ENCODE measurements at regions not wholly inside any gene's neighbourhood (a gene's known extent, or its start where the extent isn't known, plus 50 kb on each side); places are given as distances from the start of the nearest gene placed in this dataset.

GRCh38 chr5:4725594-4725993 lies 414.5 kb upstream of the ADAMTS16 start:
- no peak for FAIRE-seq
- DNase-seq (ENCODE audit: low spot score in 2 of 2), result no peak

DNA sequence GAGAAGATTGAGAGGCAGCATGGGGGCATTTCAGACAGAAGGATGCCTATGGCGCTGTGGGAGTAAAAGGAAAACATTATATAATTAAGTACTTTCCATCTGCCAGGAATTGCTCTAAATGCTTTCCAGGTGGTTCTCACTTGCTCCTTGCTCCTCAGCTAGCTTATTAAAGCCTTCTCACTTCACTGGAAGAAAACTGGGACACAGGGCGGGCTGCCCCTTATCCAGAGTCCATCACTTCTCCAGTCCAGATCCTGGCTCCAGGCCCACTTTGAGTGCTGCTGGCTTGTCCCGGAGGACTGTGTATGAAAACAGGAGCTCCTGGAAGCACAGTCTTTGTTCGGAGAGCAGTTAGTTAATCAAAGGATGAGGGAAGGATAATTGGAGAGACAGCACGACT lies 409.9 kb upstream of the ADAMTS16 start:
- DNase-seq (ENCODE audit: low spot score in 2 of 2) (no peak), FAIRE-seq (no peak)

DNA sequence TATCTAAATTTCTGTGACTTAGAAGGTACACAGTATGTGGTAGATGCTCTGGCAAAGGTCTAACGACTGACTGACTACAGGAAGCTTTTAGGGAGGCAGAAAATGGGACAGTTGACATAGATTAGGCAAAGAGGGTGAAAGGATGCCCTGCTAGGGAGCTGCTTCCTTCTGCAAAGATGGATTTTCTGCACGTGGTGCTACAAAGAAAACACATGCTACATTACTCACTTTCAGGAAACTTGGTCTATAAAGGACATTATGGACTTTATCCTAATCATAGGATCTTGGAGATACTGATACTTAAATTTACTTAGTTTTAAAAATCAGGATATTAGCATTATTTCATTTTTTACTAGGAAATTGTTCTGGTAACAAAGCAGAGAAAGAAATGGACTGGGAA lies 405.8 kb upstream of the ADAMTS16 start:
- FAIRE-seq, result no peak
- no peak for DNase-seq (ENCODE audit: low spot score in 2 of 2)

DNA sequence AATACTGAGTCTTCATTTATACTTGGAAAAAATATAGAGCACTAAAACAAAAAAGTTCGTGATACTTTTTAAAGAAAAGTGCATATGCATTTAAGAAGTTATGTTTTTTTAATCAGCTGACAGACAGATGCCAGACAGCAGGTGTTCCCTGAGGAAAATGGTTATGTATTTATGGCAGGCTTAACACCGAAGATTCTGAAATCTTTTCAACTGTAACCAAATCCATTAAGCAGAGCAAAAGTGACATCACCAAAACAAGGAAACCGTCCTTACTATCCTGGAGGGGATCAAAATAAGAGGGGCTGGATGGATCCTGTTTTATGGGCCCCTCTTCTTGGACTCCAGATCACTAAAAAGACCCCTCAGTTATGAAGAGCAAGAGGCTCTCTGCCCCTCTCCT lies 404.9 kb upstream of the ADAMTS16 start:
- no peak for DNase-seq (ENCODE audit: low spot score in 2 of 2)
- no peak for FAIRE-seq

- FAIRE-seq (no peak), DNase-seq (ENCODE audit: low spot score in 2 of 2) (no peak)
These were observed 402.3 kb upstream of the ADAMTS16 start for GRCh38 chr5:4737868-4738267.

GRCh38 chr5:4738298-4738697 lies 401.8 kb upstream of the ADAMTS16 start:
- FAIRE-seq (no peak), DNase-seq (ENCODE audit: low spot score in 2 of 2) (no peak)

- FAIRE-seq, result no peak
- no peak for DNase-seq (ENCODE audit: low spot score in 2 of 2)
These were observed 400.0 kb upstream of the ADAMTS16 start for GRCh38 chr5:4740156-4740555.

- FAIRE-seq, result no peak
These were observed 381.6 kb upstream of the ADAMTS16 start for GRCh38 chr5:4758550-4758949.

DNA sequence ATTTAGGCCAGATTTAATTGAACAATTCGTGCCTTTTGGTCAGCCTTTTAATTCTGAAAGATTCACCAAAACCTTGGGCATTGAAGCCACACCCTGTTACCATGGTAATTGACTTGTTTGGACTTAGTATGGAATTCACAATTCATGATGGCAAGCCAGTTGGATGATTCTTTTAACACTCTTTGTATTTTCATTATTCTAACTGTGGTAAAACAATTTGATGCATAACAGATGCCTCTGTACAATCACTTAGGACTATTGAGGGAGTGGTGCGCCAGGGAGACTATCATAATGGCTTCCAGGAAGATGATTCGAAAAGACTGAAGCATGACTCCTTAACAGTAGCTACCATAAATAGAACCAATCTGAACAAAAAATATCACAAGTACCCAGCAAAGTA lies 381.1 kb upstream of the ADAMTS16 start:
- DNase-seq (ENCODE audit: low spot score in 2 of 2) (no peak), FAIRE-seq (no peak)

More at GRCh38 chr5:4758550-4758949, 381.6 kb upstream of the ADAMTS16 start:
- no peak for DNase-seq (ENCODE audit: low spot score in 2 of 2)

GRCh38 chr5:4762316-4762715 lies 377.8 kb upstream of the ADAMTS16 start:
- FAIRE-seq (no peak), DNase-seq (ENCODE audit: low spot score in 2 of 2) (no peak)

GRCh38 chr5:4765411-4765810 lies 374.7 kb upstream of the ADAMTS16 start:
- DNase-seq (ENCODE audit: low spot score in 2 of 2) (no peak), FAIRE-seq (no peak)

GRCh38 chr5:4766101-4766500 lies 374.0 kb upstream of the ADAMTS16 start:
- no peak for FAIRE-seq

GRCh38 chr5:4772591-4772990 lies 367.5 kb upstream of the ADAMTS16 start:
- FAIRE-seq, result no peak
- no peak for DNase-seq (ENCODE audit: low spot score in 2 of 2)

More at GRCh38 chr5:4766101-4766500, 374.0 kb upstream of the ADAMTS16 start:
- DNase-seq (ENCODE audit: low spot score in 2 of 2), result no peak

DNA sequence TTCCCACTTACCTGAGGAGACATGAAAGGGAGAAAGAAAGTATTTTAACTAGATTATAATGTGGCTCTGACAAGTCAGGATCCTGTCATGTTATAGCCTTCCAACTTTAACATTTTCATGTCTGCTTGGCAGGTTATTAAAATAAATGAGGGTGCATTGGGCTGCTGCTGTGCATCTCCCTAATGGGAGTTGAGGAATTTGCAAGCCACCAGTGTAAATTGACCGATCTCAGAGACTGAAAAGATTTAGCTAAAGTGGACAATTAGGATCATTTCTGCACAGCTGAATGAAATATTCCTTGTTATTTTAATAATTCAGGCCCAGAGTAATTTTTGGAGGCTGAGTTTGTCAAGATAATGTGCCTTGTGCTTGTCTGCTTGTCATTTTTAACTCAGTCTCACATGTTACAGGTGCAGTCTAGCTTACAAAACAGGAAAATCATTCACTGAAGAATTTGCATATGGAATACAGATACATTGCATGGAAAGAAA lies 366.3 kb upstream of the ADAMTS16 start:
- no peak for DNase-seq (ENCODE audit: low spot score in 2 of 2)
- FAIRE-seq, result no peak

- FAIRE-seq (no peak), DNase-seq (ENCODE audit: low spot score in 2 of 2) (no peak)
These were observed 362.7 kb upstream of the ADAMTS16 start for GRCh38 chr5:4777435-4777834.

GRCh38 chr5:4780633-4781032 lies 359.5 kb upstream of the ADAMTS16 start:
- no peak for DNase-seq (ENCODE audit: low spot score in 2 of 2)
- FAIRE-seq, result no peak

DNA sequence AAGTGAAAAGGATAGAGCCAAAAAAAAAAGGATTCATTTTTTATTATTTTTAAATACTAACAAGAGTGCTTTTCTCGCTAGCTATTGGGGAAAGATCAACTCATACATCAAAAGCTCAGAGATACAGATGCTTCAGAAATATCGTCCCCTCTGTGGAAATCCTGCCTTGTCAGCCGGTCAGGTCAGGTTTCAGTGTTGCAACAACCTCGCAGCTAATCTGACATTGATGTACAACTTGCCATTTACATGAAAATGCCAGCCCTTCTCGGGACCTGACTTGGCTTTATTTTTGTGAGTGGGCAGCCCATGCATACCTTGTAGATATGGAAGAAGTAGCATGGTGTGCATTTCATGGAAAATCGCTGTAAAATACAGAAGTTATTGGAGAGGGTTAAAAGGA lies 358.8 kb upstream of the ADAMTS16 start:
- no peak for DNase-seq (ENCODE audit: low spot score in 2 of 2)
- FAIRE-seq, result no peak

DNA sequence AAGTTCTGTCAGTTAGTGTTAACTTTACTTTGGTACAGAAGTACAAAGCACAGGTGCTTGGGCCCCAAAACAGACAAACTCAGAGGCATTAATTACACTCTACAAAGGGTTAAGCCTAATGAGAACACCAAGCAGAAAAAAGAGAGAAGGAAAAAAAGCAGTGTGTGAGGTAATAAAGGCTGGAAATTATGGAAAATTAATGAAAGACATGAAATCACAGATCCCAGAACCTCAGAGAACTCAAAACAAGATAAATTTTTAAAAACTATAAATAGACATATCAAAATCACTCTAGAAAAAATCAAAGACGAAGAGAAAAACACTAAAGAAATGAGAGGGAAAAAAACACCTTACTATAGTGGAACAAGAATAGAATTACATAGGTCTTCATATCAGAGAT lies 354.2 kb upstream of the ADAMTS16 start:
- no peak for FAIRE-seq
- DNase-seq (ENCODE audit: low spot score in 2 of 2), result no peak

DNA sequence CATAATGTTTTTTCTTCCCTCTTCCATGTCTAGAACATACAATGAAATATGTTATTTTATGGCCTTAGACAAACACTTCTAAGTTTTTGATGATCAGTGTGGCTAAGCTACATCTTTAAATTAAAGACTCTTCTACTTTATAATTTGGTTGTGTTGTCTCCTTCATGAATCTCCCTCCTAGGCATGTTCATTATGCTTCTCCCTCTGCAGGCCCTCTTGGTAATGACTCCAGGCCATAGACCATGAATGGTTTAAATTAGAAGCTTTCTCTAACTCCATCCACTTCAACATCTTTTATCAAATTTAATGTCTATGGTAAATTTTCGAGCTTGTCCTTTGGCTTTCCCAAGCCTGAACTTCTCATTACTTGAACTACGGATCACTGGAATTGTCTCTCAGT lies 342.7 kb upstream of the ADAMTS16 start:
- FAIRE-seq, result no peak
- no peak for DNase-seq (ENCODE audit: low spot score in 2 of 2)

GRCh38 chr5:4802044-4802443 lies 338.1 kb upstream of the ADAMTS16 start:
- DNase-seq (ENCODE audit: low spot score in 2 of 2) (no peak), FAIRE-seq (no peak)

DNA sequence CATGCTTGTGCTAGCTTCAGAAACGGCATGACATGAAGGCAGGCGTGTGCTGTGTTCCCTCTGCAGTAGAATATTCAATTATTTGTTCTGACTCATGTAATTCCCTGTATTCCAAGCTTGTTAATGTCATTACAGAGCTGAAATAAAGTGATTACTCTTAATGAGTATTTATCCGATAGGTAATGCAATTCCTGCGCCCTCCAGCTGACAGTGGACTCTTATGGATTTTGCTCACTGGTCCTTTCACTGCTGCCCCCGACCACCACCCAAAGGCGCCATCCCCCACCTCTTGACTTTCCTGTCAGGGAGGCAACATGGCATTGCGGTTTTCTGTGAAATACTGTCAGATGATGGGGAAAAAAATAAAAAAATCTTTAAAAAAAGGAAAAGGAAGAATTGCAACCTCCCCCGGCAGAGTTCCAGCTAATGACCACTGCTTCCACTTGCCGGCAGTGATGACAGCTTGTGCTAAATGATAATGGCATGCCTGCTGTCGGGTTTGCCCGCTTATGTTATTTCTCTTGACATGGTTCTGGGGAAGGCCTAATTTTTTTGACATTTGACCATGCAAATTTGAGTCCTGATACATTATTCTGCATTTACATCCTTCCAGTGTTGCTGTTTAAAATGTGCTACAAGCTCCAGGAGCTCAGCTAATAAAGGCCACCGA lies 335.3 kb upstream of the ADAMTS16 start:
- no peak for DNase-seq (ENCODE audit: low spot score in 2 of 2)
- no peak for FAIRE-seq

GRCh38 chr5:4815002-4815401 lies 325.1 kb upstream of the ADAMTS16 start:
- DNase-seq (ENCODE audit: low spot score in 2 of 2) (no peak), FAIRE-seq (no peak)

GRCh38 chr5:4817767-4818166 lies 322.4 kb upstream of the ADAMTS16 start:
- FAIRE-seq (no peak), DNase-seq (ENCODE audit: low spot score in 2 of 2) (no peak)

All from frontal cortex (tissue), 3 donors.